ENCODE measurements at regions not wholly inside any gene's neighbourhood (a gene's known extent, or its start where the extent isn't known, plus 50 kb on each side); places are given as distances from the start of the nearest gene placed in this dataset.
"Not testable (repeated sequence)": the region's sequence is repeated elsewhere in the genome, so short reads cannot be mapped to it uniquely, and the experiment has no call there.

DNA sequence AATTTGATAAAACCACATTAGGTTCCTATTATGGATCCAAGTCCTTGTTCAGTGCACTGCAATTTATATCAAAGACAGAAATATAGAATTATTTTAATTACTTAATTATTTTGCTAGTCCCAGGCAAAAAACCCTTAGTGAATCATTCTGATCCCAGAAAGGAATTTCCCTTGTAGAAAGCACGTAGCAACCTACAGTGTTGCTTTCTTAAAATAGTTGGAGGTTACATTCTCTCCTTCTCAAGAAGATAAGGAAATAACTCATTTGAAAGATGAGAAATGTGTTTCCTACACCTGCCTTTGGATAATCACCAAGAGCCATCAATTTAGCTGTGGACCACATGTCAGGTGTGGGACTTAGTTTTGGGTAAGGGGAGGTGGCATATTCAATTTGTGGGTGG, 434.9 kb downstream of the SHISA9 start:
- 53 to 59% methylated on average over 1 of the region's 1 CpG for WGBS, 2 donors
- Histone ChIP-seq H3K9me3 (ENCODE audit: control insufficient read depth in 2 of 2, insufficient read depth in 1 of 2, low read depth in 1 of 2, low read length in 1 of 2) (no peaks in the 10 kb centered on the region), H3K27me3 (ENCODE audit: control insufficient read depth in 1 of 2, insufficient read depth in 2 of 2, low read length in 2 of 2) (no peaks in the 10 kb centered on the region), H3K36me3 (ENCODE audit: control insufficient read depth in 2 of 2, insufficient read depth in 2 of 2, low read length in 1 of 2) (no peaks in the 10 kb centered on the region), H3K27ac (ENCODE audit: low read depth in 2 of 2, low read length in 1 of 2) (no peak overlapping the region), H3K4me1 (ENCODE audit: control insufficient read depth in 2 of 2, insufficient read depth in 2 of 2, low read length in 1 of 2) (no peaks in the 10 kb centered on the region), H3K4me3 (ENCODE audit: low read depth in 1 of 2, low read length in 2 of 2) (no peak overlapping the region)

DNA sequence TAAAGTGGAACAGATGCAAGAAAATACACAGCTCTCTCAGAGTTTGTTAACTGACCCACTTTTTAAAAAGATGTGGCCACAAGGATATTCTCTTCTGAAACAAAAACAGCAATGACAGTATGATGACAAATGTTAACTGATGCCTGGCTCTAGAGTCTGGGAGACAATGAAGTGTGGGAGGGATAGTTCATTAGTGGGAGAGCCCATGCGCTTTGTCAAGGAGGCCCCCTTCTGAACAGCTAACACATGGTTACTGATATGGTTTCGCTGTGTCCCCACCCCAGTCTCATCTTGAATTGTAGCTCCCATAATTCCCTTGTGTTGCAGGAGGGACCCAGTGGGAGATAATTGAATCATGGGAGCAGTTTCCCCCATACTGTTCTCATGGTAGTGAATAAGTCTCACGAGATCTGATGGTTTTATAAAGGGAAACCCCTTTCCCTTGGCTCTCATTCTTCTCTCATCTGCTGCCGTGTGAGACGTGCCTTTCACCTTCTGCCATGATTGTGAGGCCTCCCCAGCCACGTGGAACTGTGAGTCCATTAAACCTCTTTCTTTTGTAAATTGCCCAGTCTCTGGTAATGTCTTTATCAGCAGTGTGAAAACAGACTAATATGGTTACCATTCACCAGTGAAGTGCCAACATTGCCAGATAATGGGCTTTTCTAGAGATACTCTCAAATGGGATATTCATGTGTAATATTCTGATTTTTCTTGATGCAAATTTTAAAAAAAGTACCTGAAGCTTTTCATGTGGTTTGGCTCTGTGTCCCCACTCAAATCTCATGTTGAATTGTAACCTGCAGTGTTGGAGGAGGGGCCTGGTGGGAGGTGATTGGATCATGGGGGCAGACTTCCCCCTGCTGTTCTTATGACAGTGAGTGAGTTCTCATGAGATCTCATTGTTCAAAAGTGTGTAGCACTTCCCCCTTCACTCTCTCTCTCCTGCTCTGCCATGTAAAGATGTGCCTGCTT, 435.8 kb downstream of the SHISA9 start:
- H3K36me3 ChIP-seq (ENCODE audit: control insufficient read depth in 2 of 2, insufficient read depth in 2 of 2, low read length in 1 of 2); H3K27me3 ChIP-seq (ENCODE audit: control insufficient read depth in 1 of 2, insufficient read depth in 2 of 2, low read length in 2 of 2); H3K9me3 ChIP-seq (ENCODE audit: control insufficient read depth in 2 of 2, insufficient read depth in 1 of 2, low read depth in 1 of 2, low read length in 1 of 2); H3K27ac ChIP-seq (ENCODE audit: low read depth in 2 of 2, low read length in 1 of 2); H3K4me3 ChIP-seq (ENCODE audit: low read depth in 1 of 2, low read length in 2 of 2); H3K4me1 ChIP-seq (ENCODE audit: control insufficient read depth in 2 of 2, insufficient read depth in 2 of 2, low read length in 1 of 2): not testable (repeated sequence)
- 67 to 74% methylated on average over 6 of the region's 6 CpGs for WGBS, 2 donors

- no peak overlapping the region for H3K4me3 ChIP-seq (ENCODE audit: low read depth in 1 of 2, low read length in 2 of 2)
- no peaks in the 10 kb centered on the region for H3K4me1 ChIP-seq (ENCODE audit: control insufficient read depth in 2 of 2, insufficient read depth in 2 of 2, low read length in 1 of 2)
- no peaks in the 10 kb centered on the region for H3K9me3 ChIP-seq (ENCODE audit: control insufficient read depth in 2 of 2, insufficient read depth in 1 of 2, low read depth in 1 of 2, low read length in 1 of 2)
- no peaks in the 10 kb centered on the region for H3K27me3 ChIP-seq (ENCODE audit: control insufficient read depth in 1 of 2, insufficient read depth in 2 of 2, low read length in 2 of 2)
- no peaks in the 10 kb centered on the region for H3K36me3 ChIP-seq (ENCODE audit: control insufficient read depth in 2 of 2, insufficient read depth in 2 of 2, low read length in 1 of 2)
- WGBS, 2 donors, result 63 to 80% methylated on average over 3 of the region's 3 CpGs
- H3K27ac ChIP-seq (ENCODE audit: low read depth in 2 of 2, low read length in 1 of 2), result no peak overlapping the region
These were observed 436.6 kb downstream of the SHISA9 start for GRCh38 chr16:13338044-13338443.

- H3K36me3 ChIP-seq (ENCODE audit: control insufficient read depth in 2 of 2, insufficient read depth in 2 of 2, low read length in 1 of 2), result no peaks in the 10 kb centered on the region
- no peaks in the 10 kb centered on the region for H3K9me3 ChIP-seq (ENCODE audit: control insufficient read depth in 2 of 2, insufficient read depth in 1 of 2, low read depth in 1 of 2, low read length in 1 of 2)
- H3K27me3 ChIP-seq (ENCODE audit: control insufficient read depth in 1 of 2, insufficient read depth in 2 of 2, low read length in 2 of 2), result no peaks in the 10 kb centered on the region
- 57 to 64% methylated on average over 3 of the region's 3 CpGs for WGBS, 2 donors
- no peak overlapping the region for H3K4me3 ChIP-seq (ENCODE audit: low read depth in 1 of 2, low read length in 2 of 2)
- no peaks in the 10 kb centered on the region for H3K4me1 ChIP-seq (ENCODE audit: control insufficient read depth in 2 of 2, insufficient read depth in 2 of 2, low read length in 1 of 2)
- H3K27ac ChIP-seq (ENCODE audit: low read depth in 2 of 2, low read length in 1 of 2), result no peak overlapping the region
These were observed 441.3 kb downstream of the SHISA9 start for GRCh38 chr16:13342675-13343074.

- Histone ChIP-seq H3K36me3 (ENCODE audit: control insufficient read depth in 2 of 2, insufficient read depth in 2 of 2, low read length in 1 of 2) (no peaks in the 10 kb centered on the region), H3K4me1 (ENCODE audit: control insufficient read depth in 2 of 2, insufficient read depth in 2 of 2, low read length in 1 of 2) (no peaks in the 10 kb centered on the region), H3K27ac (ENCODE audit: low read depth in 2 of 2, low read length in 1 of 2) (no peak overlapping the region), H3K27me3 (ENCODE audit: control insufficient read depth in 1 of 2, insufficient read depth in 2 of 2, low read length in 2 of 2) (no peaks in the 10 kb centered on the region), H3K4me3 (ENCODE audit: low read depth in 1 of 2, low read length in 2 of 2) (no peak overlapping the region), H3K9me3 (ENCODE audit: control insufficient read depth in 2 of 2, insufficient read depth in 1 of 2, low read depth in 1 of 2, low read length in 1 of 2) (no peaks in the 10 kb centered on the region)
- WGBS, 2 donors, result 45 to 51% methylated on average over 2 of the region's 2 CpGs
These were observed 442.6 kb downstream of the SHISA9 start for GRCh38 chr16:13344001-13344400.

DNA sequence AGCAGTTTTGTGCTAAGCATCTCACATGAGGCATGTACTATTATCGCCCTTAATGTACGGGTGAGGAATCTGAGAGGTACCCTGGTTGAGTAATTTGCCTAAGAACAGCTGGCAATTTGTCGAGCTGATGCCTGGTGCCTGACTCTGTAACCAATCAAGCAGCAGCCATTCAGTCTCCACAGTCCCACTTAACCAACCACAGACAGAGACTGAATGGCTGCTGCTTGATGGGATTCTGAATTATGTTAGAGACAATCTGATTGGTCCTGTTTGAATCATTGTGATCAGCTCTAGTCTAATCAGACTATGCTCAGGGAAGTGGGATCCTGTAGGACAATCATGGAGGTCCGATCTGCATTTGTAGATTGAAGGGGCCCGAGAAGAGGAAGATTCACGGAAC, 447.0 kb downstream of the SHISA9 start:
- no peaks in the 10 kb centered on the region for H3K27me3 ChIP-seq (ENCODE audit: control insufficient read depth in 1 of 2, insufficient read depth in 2 of 2, low read length in 2 of 2)
- H3K4me1 ChIP-seq (ENCODE audit: control insufficient read depth in 2 of 2, insufficient read depth in 2 of 2, low read length in 1 of 2), result no peaks in the 10 kb centered on the region
- H3K36me3 ChIP-seq (ENCODE audit: control insufficient read depth in 2 of 2, insufficient read depth in 2 of 2, low read length in 1 of 2), result no peaks in the 10 kb centered on the region
- no peak overlapping the region for H3K4me3 ChIP-seq (ENCODE audit: low read depth in 1 of 2, low read length in 2 of 2)
- no peaks in the 10 kb centered on the region for H3K9me3 ChIP-seq (ENCODE audit: control insufficient read depth in 2 of 2, insufficient read depth in 1 of 2, low read depth in 1 of 2, low read length in 1 of 2)
- H3K27ac ChIP-seq (ENCODE audit: low read depth in 2 of 2, low read length in 1 of 2), result no peak overlapping the region
- WGBS, 2 donors, result 89 to 93% methylated on average over 6 of the region's 6 CpGs

DNA sequence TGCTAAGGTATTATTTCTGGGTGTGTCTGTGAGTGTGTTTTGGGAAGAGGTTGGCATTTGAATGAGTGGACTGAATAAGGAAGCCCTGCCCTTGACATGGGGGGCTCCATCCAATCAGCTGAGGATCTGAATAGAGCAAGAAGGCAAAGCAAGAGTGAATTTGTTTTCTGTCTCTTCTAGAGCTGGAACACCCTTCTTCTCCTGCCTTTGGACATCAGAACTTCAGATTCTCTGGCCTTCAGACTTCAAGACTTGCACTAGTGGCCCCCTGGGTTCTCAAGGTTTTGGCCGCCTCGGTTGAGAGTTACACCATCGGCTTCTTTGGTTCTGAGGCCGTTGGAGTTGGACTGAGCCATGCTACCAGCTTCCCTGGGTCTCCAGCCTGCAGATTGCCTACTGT, 448.6 kb downstream of the SHISA9 start:
- Histone ChIP-seq H3K4me1 (ENCODE audit: control insufficient read depth in 2 of 2, insufficient read depth in 2 of 2, low read length in 1 of 2) (no peaks in the 10 kb centered on the region), H3K4me3 (ENCODE audit: low read depth in 1 of 2, low read length in 2 of 2) (no peak overlapping the region), H3K9me3 (ENCODE audit: control insufficient read depth in 2 of 2, insufficient read depth in 1 of 2, low read depth in 1 of 2, low read length in 1 of 2) (no peaks in the 10 kb centered on the region), H3K36me3 (ENCODE audit: control insufficient read depth in 2 of 2, insufficient read depth in 2 of 2, low read length in 1 of 2) (no peaks in the 10 kb centered on the region), H3K27me3 (ENCODE audit: control insufficient read depth in 1 of 2, insufficient read depth in 2 of 2, low read length in 2 of 2) (no peaks in the 10 kb centered on the region), H3K27ac (ENCODE audit: low read depth in 2 of 2, low read length in 1 of 2) (no peak overlapping the region)
- WGBS, 2 donors, result 86 to 94% methylated on average over 4 of the region's 4 CpGs

- H3K27ac ChIP-seq (ENCODE audit: low read depth in 2 of 2, low read length in 1 of 2), result no peak overlapping the region
- H3K27me3 ChIP-seq (ENCODE audit: control insufficient read depth in 1 of 2, insufficient read depth in 2 of 2, low read length in 2 of 2), result no peaks in the 10 kb centered on the region
- 50 to 54% methylated on average over 6 of the region's 6 CpGs for WGBS, 2 donors
- no peak overlapping the region for H3K4me3 ChIP-seq (ENCODE audit: low read depth in 1 of 2, low read length in 2 of 2)
- no peaks in the 10 kb centered on the region for H3K9me3 ChIP-seq (ENCODE audit: control insufficient read depth in 2 of 2, insufficient read depth in 1 of 2, low read depth in 1 of 2, low read length in 1 of 2)
- no peaks in the 10 kb centered on the region for H3K4me1 ChIP-seq (ENCODE audit: control insufficient read depth in 2 of 2, insufficient read depth in 2 of 2, low read length in 1 of 2)
- H3K36me3 ChIP-seq (ENCODE audit: control insufficient read depth in 2 of 2, insufficient read depth in 2 of 2, low read length in 1 of 2), result no peaks in the 10 kb centered on the region
These were observed 449.8 kb downstream of the SHISA9 start for GRCh38 chr16:13351181-13351580.

DNA sequence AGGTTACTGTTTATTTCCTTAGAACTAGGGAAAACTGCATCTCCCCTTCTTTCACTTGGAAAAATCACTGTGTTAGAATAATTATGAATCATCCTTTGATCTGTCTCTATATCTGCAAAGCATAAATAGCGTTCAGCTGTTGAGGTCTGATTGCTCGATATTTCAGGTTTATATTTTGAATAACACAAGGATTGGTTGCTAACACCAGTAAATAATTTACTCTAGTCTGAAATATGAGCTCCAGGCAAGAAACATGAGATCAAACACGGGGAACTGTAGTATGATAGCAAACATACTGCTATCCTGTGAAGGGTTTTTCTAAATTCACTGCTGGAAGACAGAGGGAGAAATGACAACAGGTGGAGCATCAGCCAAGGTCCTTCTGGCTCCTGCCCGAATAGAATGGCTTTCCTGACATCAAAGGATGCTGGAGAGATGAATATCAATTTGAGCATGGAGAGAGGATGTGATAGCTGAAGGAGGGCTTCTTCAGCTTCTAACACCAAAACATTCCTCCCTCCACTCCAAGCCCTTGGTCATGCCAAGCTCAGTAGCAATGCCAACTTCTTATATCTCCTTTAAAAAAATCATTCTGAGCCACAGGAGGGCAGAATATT, 450.3 kb downstream of the SHISA9 start:
- WGBS, 2 donors, result 26 to 34% methylated on average over 4 of the region's 4 CpGs

DNA sequence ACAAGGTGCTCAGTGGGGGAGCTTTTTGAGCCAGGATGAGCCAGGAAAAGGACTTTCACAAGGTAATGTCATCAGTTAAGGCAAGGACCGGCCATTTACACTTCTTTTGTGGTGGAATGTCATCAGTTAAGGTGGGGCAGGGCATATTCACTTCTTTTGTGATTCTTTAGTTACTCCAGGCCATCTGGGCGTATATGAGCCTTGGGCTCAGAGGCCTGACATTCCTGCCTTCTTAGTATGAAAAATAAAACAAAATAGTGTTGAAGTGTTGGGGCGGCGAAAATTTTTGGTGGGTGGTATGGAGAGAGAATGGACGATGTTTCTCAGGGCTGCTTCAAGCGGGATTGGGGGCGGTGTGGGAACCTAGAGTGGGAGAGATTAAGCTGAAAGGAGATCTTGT, 451.4 kb downstream of the SHISA9 start:
- 66 to 72% methylated on average over 6 of the region's 7 CpGs for WGBS, 2 donors
- not testable (repeated sequence) for H3K4me1 ChIP-seq (ENCODE audit: control insufficient read depth in 2 of 2, insufficient read depth in 2 of 2, low read length in 1 of 2); H3K27ac ChIP-seq (ENCODE audit: low read depth in 2 of 2, low read length in 1 of 2); H3K9me3 ChIP-seq (ENCODE audit: control insufficient read depth in 2 of 2, insufficient read depth in 1 of 2, low read depth in 1 of 2, low read length in 1 of 2); H3K36me3 ChIP-seq (ENCODE audit: control insufficient read depth in 2 of 2, insufficient read depth in 2 of 2, low read length in 1 of 2); H3K27me3 ChIP-seq (ENCODE audit: control insufficient read depth in 1 of 2, insufficient read depth in 2 of 2, low read length in 2 of 2); H3K4me3 ChIP-seq (ENCODE audit: low read depth in 1 of 2, low read length in 2 of 2)

More for the DNA sequence above, 450.3 kb downstream of the SHISA9 start:
- no peaks in the 10 kb centered on the region for H3K27me3 ChIP-seq (ENCODE audit: control insufficient read depth in 1 of 2, insufficient read depth in 2 of 2, low read length in 2 of 2)
- no peaks in the 10 kb centered on the region for H3K4me1 ChIP-seq (ENCODE audit: control insufficient read depth in 2 of 2, insufficient read depth in 2 of 2, low read length in 1 of 2)
- H3K36me3 ChIP-seq (ENCODE audit: control insufficient read depth in 2 of 2, insufficient read depth in 2 of 2, low read length in 1 of 2), result no peaks in the 10 kb centered on the region
- H3K27ac ChIP-seq (ENCODE audit: low read depth in 2 of 2, low read length in 1 of 2), result no peak overlapping the region
- no peak overlapping the region for H3K4me3 ChIP-seq (ENCODE audit: low read depth in 1 of 2, low read length in 2 of 2)
- no peaks in the 10 kb centered on the region for H3K9me3 ChIP-seq (ENCODE audit: control insufficient read depth in 2 of 2, insufficient read depth in 1 of 2, low read depth in 1 of 2, low read length in 1 of 2)
